ENCODE measurements at regions not wholly inside any gene's neighbourhood (a gene's known extent, or its start where the extent isn't known, plus 50 kb on each side); places are given as distances from the start of the nearest gene placed in this dataset.

DNA sequence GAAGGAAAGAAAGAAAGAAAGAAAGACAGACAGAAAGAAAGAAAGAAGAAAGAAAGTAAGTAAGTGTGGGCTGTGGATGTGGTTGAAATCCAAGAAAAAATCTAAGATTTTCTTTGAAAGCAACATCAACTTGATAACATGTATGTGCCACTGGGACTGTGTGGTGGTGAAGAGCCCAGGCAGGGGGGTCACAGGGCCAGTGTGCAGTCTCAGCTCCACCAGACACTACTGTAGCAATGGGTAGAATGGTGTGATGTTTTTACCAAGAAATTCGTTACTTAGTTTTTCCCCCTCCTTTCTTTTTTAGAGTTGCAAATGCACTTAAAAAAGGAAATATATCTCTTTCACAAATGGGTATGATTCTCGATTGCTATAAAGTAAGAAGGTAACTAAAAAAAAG lies 71.9 kb upstream of the CNEP1R1 start:
- Histone ChIP-seq H3K27ac (ENCODE audit: low read length) (no peak overlapping the region), H2AFZ (ENCODE audit: low read length) (no peak overlapping the region), H3K9me2 (replicated peaks; ENCODE audit: insufficient read depth, low read length) (no peaks in the 10 kb centered on the region), H3K4me3 (ENCODE audit: low read length) (no peak overlapping the region), H3K9me3 (replicated peaks; ENCODE audit: insufficient read depth, low read length) (no peaks in the 10 kb centered on the region), H3K9ac (ENCODE audit: low read length) (no peak overlapping the region), H3F3A (ENCODE audit: insufficient read depth, low read length) (no peaks in the 10 kb centered on the region), H3K4me2 (ENCODE audit: low read depth, low read length) (no peak overlapping the region), H4K20me1 (ENCODE audit: insufficient read depth, low read length) (no peaks in the 10 kb centered on the region), H3K36me3 (replicated peaks; ENCODE audit: insufficient read depth, low read length) (no peaks in the 10 kb centered on the region), H3K27me3 (replicated peaks; ENCODE audit: insufficient read depth, low read length) (no peaks in the 10 kb centered on the region), H3K4me1 (ENCODE audit: low read length) (no peaks in the 10 kb centered on the region), H3K79me2 (ENCODE audit: low read length) (no peaks in the 10 kb centered on the region)
- no peak for DNase-seq
- TF ChIP-seq EZH2 (optimal IDR thresholded peaks at IDR 0.05; ENCODE audit: low read depth, low read length), result no peak
- no peak for TF ChIP-seq EZH2phosphoT487 (IDR thresholded peaks at IDR 0.05; ENCODE audit: low read length)
- TF ChIP-seq, protein P1, sequence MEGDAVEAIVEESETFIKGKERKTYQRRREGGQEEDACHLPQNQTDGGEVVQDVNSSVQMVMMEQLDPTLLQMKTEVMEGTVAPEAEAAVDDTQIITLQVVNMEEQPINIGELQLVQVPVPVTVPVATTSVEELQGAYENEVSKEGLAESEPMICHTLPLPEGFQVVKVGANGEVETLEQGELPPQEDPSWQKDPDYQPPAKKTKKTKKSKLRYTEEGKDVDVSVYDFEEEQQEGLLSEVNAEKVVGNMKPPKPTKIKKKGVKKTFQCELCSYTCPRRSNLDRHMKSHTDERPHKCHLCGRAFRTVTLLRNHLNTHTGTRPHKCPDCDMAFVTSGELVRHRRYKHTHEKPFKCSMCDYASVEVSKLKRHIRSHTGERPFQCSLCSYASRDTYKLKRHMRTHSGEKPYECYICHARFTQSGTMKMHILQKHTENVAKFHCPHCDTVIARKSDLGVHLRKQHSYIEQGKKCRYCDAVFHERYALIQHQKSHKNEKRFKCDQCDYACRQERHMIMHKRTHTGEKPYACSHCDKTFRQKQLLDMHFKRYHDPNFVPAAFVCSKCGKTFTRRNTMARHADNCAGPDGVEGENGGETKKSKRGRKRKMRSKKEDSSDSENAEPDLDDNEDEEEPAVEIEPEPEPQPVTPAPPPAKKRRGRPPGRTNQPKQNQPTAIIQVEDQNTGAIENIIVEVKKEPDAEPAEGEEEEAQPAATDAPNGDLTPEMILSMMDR (IDR thresholded peaks at IDR 0.05; ENCODE audit: low read length), result no peak

DNA sequence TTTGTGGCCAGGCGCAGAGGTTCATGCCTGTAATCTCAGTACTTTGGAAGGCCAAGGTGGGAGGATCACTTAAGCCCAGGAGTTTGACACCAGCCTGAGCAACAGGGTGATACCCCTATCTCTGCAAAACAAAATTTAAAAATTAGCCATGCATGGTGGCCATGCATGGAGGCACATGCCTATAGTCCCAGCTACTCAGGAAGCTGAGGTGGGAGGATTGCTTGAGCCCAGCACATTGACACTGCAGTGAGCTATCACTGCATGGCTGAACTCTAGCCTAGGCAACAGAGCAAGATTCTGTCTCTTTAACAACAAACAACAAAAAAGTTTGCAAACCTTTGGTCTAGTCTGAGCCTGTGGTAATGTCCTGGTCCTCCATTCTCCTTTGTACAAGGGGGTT lies 69.2 kb upstream of the CNEP1R1 start:
- H3K4me3 ChIP-seq (ENCODE audit: low read length), result no peak overlapping the region
- no peak for DNase-seq
- no peak overlapping the region for H3K9ac ChIP-seq (ENCODE audit: low read length)
- H4K20me1 ChIP-seq (ENCODE audit: insufficient read depth, low read length), result no peaks in the 10 kb centered on the region
- H3K9me2 ChIP-seq (replicated peaks; ENCODE audit: insufficient read depth, low read length), result no peaks in the 10 kb centered on the region
- H3K4me1 ChIP-seq (ENCODE audit: low read length), result no peaks in the 10 kb centered on the region
- H3K79me2 ChIP-seq (ENCODE audit: low read length), result no peaks in the 10 kb centered on the region
- no peaks in the 10 kb centered on the region for H3K36me3 ChIP-seq (replicated peaks; ENCODE audit: insufficient read depth, low read length)
- H2AFZ ChIP-seq (ENCODE audit: low read length), result no peak overlapping the region
- H3K4me2 ChIP-seq (ENCODE audit: low read depth, low read length), result no peak overlapping the region
- H3F3A ChIP-seq (ENCODE audit: insufficient read depth, low read length), result no peaks in the 10 kb centered on the region
- no peaks in the 10 kb centered on the region for H3K27me3 ChIP-seq (replicated peaks; ENCODE audit: insufficient read depth, low read length)
- TF ChIP-seq, protein P1 (IDR thresholded peaks at IDR 0.05; ENCODE audit: low read length), result no peak
- no peak for TF ChIP-seq EZH2phosphoT487 (IDR thresholded peaks at IDR 0.05; ENCODE audit: low read length)
- TF ChIP-seq EZH2 (optimal IDR thresholded peaks at IDR 0.05; ENCODE audit: low read depth, low read length), result no peak
- H3K27ac ChIP-seq (ENCODE audit: low read length), result no peak overlapping the region
- no peaks in the 10 kb centered on the region for H3K9me3 ChIP-seq (replicated peaks; ENCODE audit: insufficient read depth, low read length)

DNA sequence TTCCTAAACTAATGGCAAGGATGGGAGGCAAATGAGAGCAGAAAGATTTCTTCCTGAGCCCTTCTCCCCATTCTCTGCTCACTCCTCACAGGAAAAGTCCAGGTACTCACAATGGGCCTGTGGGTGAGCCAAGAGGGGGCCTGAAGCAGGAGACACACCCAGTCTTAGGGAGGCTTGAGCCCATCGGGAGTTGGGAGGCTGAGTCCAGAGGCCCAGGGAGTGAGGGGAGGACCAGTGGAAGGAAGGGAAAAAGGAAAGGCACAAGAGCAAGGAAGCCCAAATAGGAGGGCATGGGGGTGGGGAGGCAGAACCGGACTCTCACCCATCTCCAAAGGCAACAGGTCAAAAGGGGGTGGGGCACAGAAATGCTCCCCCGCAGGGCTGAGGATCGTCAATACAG lies 68.1 kb upstream of the CNEP1R1 start:
- TF ChIP-seq EZH2phosphoT487 (IDR thresholded peaks at IDR 0.05; ENCODE audit: low read length) (no peak), EZH2 (optimal IDR thresholded peaks at IDR 0.05; ENCODE audit: low read depth, low read length) (no peak)
- TF ChIP-seq, protein P1 (IDR thresholded peaks at IDR 0.05; ENCODE audit: low read length), result no peak
- no peak overlapping the region for H3K4me2 ChIP-seq (ENCODE audit: low read depth, low read length)
- no peak overlapping the region for H3K9ac ChIP-seq (ENCODE audit: low read length)

More for the DNA sequence above, 68.1 kb upstream of the CNEP1R1 start:
- H3K4me3 ChIP-seq (ENCODE audit: low read length), result no peak overlapping the region
- no peaks in the 10 kb centered on the region for H4K20me1 ChIP-seq (ENCODE audit: insufficient read depth, low read length)
- H2AFZ ChIP-seq (ENCODE audit: low read length), result no peak overlapping the region
- DNase-seq, result no peak
- no peaks in the 10 kb centered on the region for H3K79me2 ChIP-seq (ENCODE audit: low read length)
- no peaks in the 10 kb centered on the region for H3K27me3 ChIP-seq (replicated peaks; ENCODE audit: insufficient read depth, low read length)
- H3K4me1 ChIP-seq (ENCODE audit: low read length), result no peaks in the 10 kb centered on the region
- no peaks in the 10 kb centered on the region for H3K36me3 ChIP-seq (replicated peaks; ENCODE audit: insufficient read depth, low read length)
- H3K9me2 ChIP-seq (replicated peaks; ENCODE audit: insufficient read depth, low read length), result no peaks in the 10 kb centered on the region
- H3K27ac ChIP-seq (ENCODE audit: low read length), result no peak overlapping the region
- H3F3A ChIP-seq (ENCODE audit: insufficient read depth, low read length), result no peaks in the 10 kb centered on the region
- H3K9me3 ChIP-seq (replicated peaks; ENCODE audit: insufficient read depth, low read length), result no peaks in the 10 kb centered on the region
